GM12891 (cell line): ENCODE measurements at regions not wholly inside any gene's neighbourhood (a gene's known extent, or its start where the extent isn't known, plus 50 kb on each side); places are given as distances from the start of the nearest gene placed in this dataset.

Experiments used
- POLR2A ChIP-seq: IDR thresholded peaks from 2 replicates; pipeline ENCODE4 v1.6.1; 2011; ENCODE audit warnings: low read depth, low read length, control low read depth
- POLR2AphosphoS5 ChIP-seq: IDR thresholded peaks from 2 replicates; pipeline ENCODE4 v1.6.1; 2011; ENCODE audit warnings: low read depth, low read length, control low read depth

DNA sequence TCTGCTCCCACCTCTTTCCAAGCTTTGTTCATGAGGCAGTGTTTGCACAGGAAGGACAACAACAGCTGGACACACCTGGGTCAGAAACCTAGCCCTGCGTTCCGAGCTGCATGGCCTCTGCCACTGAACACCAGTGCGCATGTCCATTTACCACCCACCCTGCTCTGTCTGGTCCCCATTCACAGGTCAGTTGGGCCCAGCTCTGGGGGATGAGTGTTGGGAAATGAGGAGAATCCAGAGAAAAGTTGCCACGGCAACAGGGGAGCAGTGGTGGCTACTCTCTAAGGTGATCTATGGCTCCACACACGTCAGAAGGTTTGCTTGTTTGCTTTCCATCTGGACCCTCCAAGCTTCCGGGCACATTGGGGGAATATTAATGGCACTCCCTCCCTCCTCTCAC, 70.4 kb upstream of the ASIC2 start:
- TF ChIP-seq POLR2A = no peak
- no peak for TF ChIP-seq POLR2AphosphoS5
